ENCODE measurements at regions not wholly inside any gene's neighbourhood (a gene's known extent, or its start where the extent isn't known, plus 50 kb on each side); places are given as distances from the start of the nearest gene placed in this dataset.

GRCh38 chr14:56488306-56488705, 91.3 kb upstream of the TMEM260 start:
- TF ChIP-seq REST (IDR thresholded peaks at IDR 0.05; ENCODE audit: low read depth) (no peak), MAX (IDR thresholded peaks at IDR 0.05) (no peak), NFIC (IDR thresholded peaks at IDR 0.05) (no peak), ZBTB7A (IDR thresholded peaks at IDR 0.05; ENCODE audit: low read depth) (no peak), RAD21 (IDR thresholded peaks at IDR 0.05; ENCODE audit: low read depth) (no peak), YY1 (IDR thresholded peaks at IDR 0.05; ENCODE audit: low read depth) (no peak), CREB1 (IDR thresholded peaks at IDR 0.05; ENCODE audit: low read depth) (no peak), TEAD4 (IDR thresholded peaks at IDR 0.05) (no peak), EP300 (IDR thresholded peaks at IDR 0.05; ENCODE audit: borderline replicate concordance) (no peak), TCF12 (IDR thresholded peaks at IDR 0.05; ENCODE audit: low read depth) (no peak), USF1 (IDR thresholded peaks at IDR 0.05) (no peak), CEBPB (IDR thresholded peaks at IDR 0.05) (no peak), TAF1 (IDR thresholded peaks at IDR 0.05; ENCODE audit: low read depth) (no peak), EGR1 (IDR thresholded peaks at IDR 0.05) (no peak)
